Omental fat pad (tissue), 3 donors: ENCODE measurements at regions not wholly inside any gene's neighbourhood (a gene's known extent, or its start where the extent isn't known, plus 50 kb on each side); places are given as distances from the start of the nearest gene placed in this dataset. TPM values are rescaled to one million over a fixed set of nuclear protein-coding genes. Genes with fewer than 3 reads are reported as not detected.
"Not testable (repeated sequence)": the region's sequence is repeated elsewhere in the genome, so short reads cannot be mapped to it uniquely, and the experiment has no call there.

Source experiments
- ATAC-seq: fragments of 150-250 bp; one replicate; pipeline ENCODE4 v1.9.1; 2016; ENCODE audit warnings: mild to moderate bottlenecking, moderate library complexity; ENCODE audit not compliant: low FRiP score
- DNase-seq: peaks from one replicate; pipeline ENCODE4 v3.0.0-alpha.2; 2019; ENCODE audit warnings: low spot score
- small RNA-seq: library from RNA; depleted of rRNA; stranded (forward); fragments of <200 nt; gene quantifications from one replicate; pipeline ENCODE3, GENCODE V24; 2016
- TF ChIP-seq, protein P1 (sequence below), 3 donors: fragments of 450-650 bp; IDR thresholded peaks; one replicate each; pipeline ENCODE4 v1.5.1; 2016 to 2017; ENCODE audit warnings: antibody characterized with exemption in 3 of 3, mild to moderate bottlenecking in 3 of 3, moderate library complexity in 2 of 3

DNA sequence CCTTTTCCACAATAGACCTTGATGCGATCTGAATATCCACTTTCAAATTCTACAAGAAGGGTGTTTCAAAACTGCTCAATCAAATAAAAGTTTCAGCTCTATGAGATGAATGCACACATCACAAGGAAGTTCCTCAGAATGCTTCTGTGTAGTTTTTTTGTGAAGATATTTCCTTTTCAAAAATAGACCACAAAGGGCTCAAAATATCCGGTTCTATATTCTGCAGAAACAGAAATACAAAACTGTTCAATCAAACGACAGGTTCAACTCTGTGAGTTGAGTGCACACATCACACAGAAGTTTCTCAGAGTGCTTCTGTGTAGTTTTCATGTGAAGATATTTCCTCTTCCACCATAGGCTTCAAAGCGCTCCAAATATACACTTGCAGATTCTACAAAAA is 293.9 kb upstream of the DEFB115 start:
- no peak for DNase-seq
- no peak for ATAC-seq
- TF ChIP-seq, protein P1, sequence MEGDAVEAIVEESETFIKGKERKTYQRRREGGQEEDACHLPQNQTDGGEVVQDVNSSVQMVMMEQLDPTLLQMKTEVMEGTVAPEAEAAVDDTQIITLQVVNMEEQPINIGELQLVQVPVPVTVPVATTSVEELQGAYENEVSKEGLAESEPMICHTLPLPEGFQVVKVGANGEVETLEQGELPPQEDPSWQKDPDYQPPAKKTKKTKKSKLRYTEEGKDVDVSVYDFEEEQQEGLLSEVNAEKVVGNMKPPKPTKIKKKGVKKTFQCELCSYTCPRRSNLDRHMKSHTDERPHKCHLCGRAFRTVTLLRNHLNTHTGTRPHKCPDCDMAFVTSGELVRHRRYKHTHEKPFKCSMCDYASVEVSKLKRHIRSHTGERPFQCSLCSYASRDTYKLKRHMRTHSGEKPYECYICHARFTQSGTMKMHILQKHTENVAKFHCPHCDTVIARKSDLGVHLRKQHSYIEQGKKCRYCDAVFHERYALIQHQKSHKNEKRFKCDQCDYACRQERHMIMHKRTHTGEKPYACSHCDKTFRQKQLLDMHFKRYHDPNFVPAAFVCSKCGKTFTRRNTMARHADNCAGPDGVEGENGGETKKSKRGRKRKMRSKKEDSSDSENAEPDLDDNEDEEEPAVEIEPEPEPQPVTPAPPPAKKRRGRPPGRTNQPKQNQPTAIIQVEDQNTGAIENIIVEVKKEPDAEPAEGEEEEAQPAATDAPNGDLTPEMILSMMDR (IDR thresholded peaks at IDR 0.05), result no peak

DNA sequence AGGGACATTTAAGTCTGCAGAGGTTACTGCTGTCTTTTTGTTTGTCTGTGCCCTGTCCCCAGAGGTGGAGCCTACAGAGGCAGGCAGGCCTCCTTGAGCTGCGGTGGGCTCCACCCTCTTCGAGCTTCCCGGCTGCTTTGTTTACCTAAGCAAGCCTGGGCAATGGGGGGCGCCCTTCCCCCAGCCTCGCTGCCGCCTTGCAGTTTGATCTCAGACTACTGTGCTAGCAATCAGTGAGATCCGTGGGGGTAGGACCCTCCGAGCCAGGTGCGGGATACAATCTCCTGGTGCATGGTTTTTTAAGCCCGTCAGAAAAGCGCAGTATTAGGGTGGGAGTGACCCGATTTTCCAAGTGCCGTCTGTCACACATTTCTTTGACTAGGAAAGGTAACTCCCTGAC is 281.6 kb upstream of the DEFB115 start:
- ATAC-seq, DNase-seq: not testable (repeated sequence)

DNA sequence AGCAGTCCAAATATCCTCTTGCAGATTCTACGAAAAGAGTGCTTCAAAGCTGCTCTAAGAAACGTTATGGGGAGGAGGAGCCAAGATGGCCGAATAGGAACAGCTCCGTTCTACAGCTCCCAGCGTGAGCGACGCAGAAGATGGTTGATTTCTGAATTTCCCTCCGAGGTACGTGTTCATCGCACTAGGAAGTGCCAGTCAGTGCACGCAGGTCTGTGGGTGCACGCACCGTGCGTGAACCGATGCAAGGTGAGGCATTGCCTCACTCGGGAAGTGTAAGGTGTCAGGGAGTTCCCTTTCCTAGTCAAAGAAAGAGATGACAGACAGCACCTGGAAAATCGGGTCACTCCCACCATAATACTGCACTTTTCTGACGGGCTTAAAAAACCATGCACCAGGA is 272.1 kb upstream of the DEFB115 start:
- DNase-seq (no peak), ATAC-seq (no peak)
- TF ChIP-seq, protein P1 (IDR thresholded peaks at IDR 0.05), result no peak

Small RNA genes in the stretch of these regions (small RNA-seq; reads per million reads assigned to genes)
- not detected for gene RNA5SP528
